Prostate gland (tissue), 2 donors: ENCODE measurements at regions not wholly inside any gene's neighbourhood (a gene's known extent, or its start where the extent isn't known, plus 50 kb on each side); places are given as distances from the start of the nearest gene placed in this dataset.
"Not testable (repeated sequence)": the region's sequence is repeated elsewhere in the genome, so short reads cannot be mapped to it uniquely, and the experiment has no call there.

Experiments used
- DNase-seq: peaks from one replicate; pipeline ENCODE4 v3.0.0-alpha.2; 2019; ENCODE audit warnings: low spot score
- H3K27ac ChIP-seq, 2 donors: fragments of 200-600 bp; sonication (generic); 2 replicates each; pipeline ENCODE4 v1.5.1; 2017 to 2019
- H3K27me3 ChIP-seq: fragments of 200-600 bp; sonication (generic); replicated peaks from 2 replicates; pipeline ENCODE4 v1.5.1; 2019; ENCODE audit not compliant: insufficient read depth
- H3K36me3 ChIP-seq, 2 donors: fragments of 200-600 bp; sonication (generic); 1 replicate in 1 of 2; 2 replicates in 1 of 2; pipeline versions ENCODE4 v1.5.1 to v1.8.1; 2017 to 2019
- H3K4me1 ChIP-seq: fragments of 200-600 bp; sonication (generic); replicated peaks from 2 replicates; pipeline ENCODE4 v1.5.1; 2019
- H3K4me3 ChIP-seq, 2 donors: fragments of 200-600 bp; sonication (generic); 2 replicates each; pipeline ENCODE4 v1.5.1; 2017 to 2019
- H3K9me3 ChIP-seq: fragments of 200-600 bp; sonication (generic); 2 replicates; pipeline ENCODE4 v1.5.1; 2017
- CTCF ChIP-seq, 4 experiments: fragments of 200-600 bp in 2 of 4; fragments of 450-650 bp in 2 of 4; sonication (generic) in 2 of 4; IDR thresholded peaks; 1 replicate in 3 of 4; 2 replicates in 1 of 4; pipeline ENCODE4 v1.5.1; 2016 to 2019; ENCODE audit warnings: antibody characterized with exemption in 4 of 4, mild to moderate bottlenecking in 2 of 4, moderate library complexity in 2 of 4
- POLR2A ChIP-seq: fragments of 450-650 bp; IDR thresholded peaks from one replicate; pipeline ENCODE4 v1.6.1; 2016; ENCODE audit warnings: antibody characterized with exemption, mild to moderate bottlenecking
- POLR2AphosphoS5 ChIP-seq: sonication (generic); formaldehyde crosslinking; IDR thresholded peaks from one replicate; pipeline ENCODE4 v1.6.1; 2017; ENCODE audit warnings: antibody characterized with exemption
- WGBS: methylation state at CpG from one replicate; pipeline ENCODE4 v1.1.5; 2018; 5-methylcytosine and 5-hydroxymethylcytosine counted together
- intact Hi-C: fragments of 100-400 bp; cut with DNase I; formaldehyde crosslinking; loops from one replicate; pipeline ENCODE4 v1.14.2; 2022

GRCh38 chr17:77332034-77332971 lies 191.5 kb downstream of the SEC14L1 start:
- TF ChIP-seq CTCF (IDR thresholded peaks at IDR 0.05) (no peak), POLR2AphosphoS5 (no peak), POLR2A (no peak)
- intact Hi-C loops = loop anchor here (5.0 kb wide), 2 partner anchors 40 to 95 kb away; no protein-coding TSS in a partner anchor
- H3K27ac ChIP-seq = peak overlapping the region in 1 of 2 donors; percentile 32

GRCh38 chr17:77332981-77333685 lies 192.4 kb downstream of the SEC14L1 start:
- intact Hi-C loops = loop anchor here (5.0 kb wide), 2 partner anchors 39 to 94 kb away; no protein-coding TSS in a partner anchor
- no peak for TF ChIP-seq POLR2A
- TF ChIP-seq CTCF (IDR thresholded peaks at IDR 0.05) = no peak
- no peak for TF ChIP-seq POLR2AphosphoS5
- H3K27ac ChIP-seq = peak overlapping the region; percentile 9 to 11
- no peak for DNase-seq
- H3K4me3 ChIP-seq = no peak overlapping the region
- no peaks in the 10 kb centered on the region for H3K36me3 ChIP-seq
- 76% methylated on average over 7 of the region's 7 CpGs for WGBS
- no peaks in the 10 kb centered on the region for H3K27me3 ChIP-seq
- H3K4me1 ChIP-seq = no peaks in the 10 kb centered on the region
- H3K9me3 ChIP-seq = no peaks in the 10 kb centered on the region

More at GRCh38 chr17:77332034-77332971, 191.5 kb downstream of the SEC14L1 start:
- no peaks in the 10 kb centered on the region for H3K9me3 ChIP-seq
- DNase-seq = no peak
- no peaks in the 10 kb centered on the region for H3K27me3 ChIP-seq
- no peaks in the 10 kb centered on the region for H3K4me1 ChIP-seq
- H3K4me3 ChIP-seq = no peak overlapping the region
- no peaks in the 10 kb centered on the region for H3K36me3 ChIP-seq
- WGBS = 64% methylated on average over 13 of the region's 13 CpGs

- no peak overlapping the region for H3K27ac ChIP-seq
- H3K4me1 ChIP-seq = no peaks in the 10 kb centered on the region
- TF ChIP-seq POLR2AphosphoS5 (no peak), POLR2A (no peak), CTCF (IDR thresholded peaks at IDR 0.05) (no peak)
- intact Hi-C loops = no loop called here
- H3K9me3 ChIP-seq = no peaks in the 10 kb centered on the region
- no peak for DNase-seq
- 98% methylated on average over 2 of the region's 2 CpGs for WGBS
- H3K27me3 ChIP-seq = no peaks in the 10 kb centered on the region
- H3K4me3 ChIP-seq = no peak overlapping the region
- H3K36me3 ChIP-seq = no peaks in the 10 kb centered on the region
Measured at GRCh38 chr17:77337150-77337549, 196.4 kb downstream of the SEC14L1 start.

- intact Hi-C loops = no loop called here
- Histone ChIP-seq H3K4me1 (no peaks in the 10 kb centered on the region), H3K9me3 (no peaks in the 10 kb centered on the region), H3K27me3 (no peaks in the 10 kb centered on the region), H3K36me3 (no peaks in the 10 kb centered on the region), H3K27ac (no peak overlapping the region), H3K4me3 (no peak overlapping the region)
- DNase-seq = no peak
- TF ChIP-seq POLR2A = no peak
- no peak for TF ChIP-seq CTCF (IDR thresholded peaks at IDR 0.05)
- TF ChIP-seq POLR2AphosphoS5 = no peak
- 63% methylated on average over 10 of the region's 10 CpGs for WGBS
Measured at GRCh38 chr17:77341069-77341541, 200.3 kb downstream of the SEC14L1 start.

- H3K9me3 ChIP-seq, H3K27ac ChIP-seq, H3K4me1 ChIP-seq, intact Hi-C loops, DNase-seq, H3K27me3 ChIP-seq, H3K36me3 ChIP-seq, H3K4me3 ChIP-seq: not testable (repeated sequence)
- 70% methylated on average over 8 of the region's 8 CpGs for WGBS
Measured at GRCh38 chr17:77342656-77342990, 201.9 kb downstream of the SEC14L1 start.
